ENCODE measurements at regions not wholly inside any gene's neighbourhood (a gene's known extent, or its start where the extent isn't known, plus 50 kb on each side); places are given as distances from the start of the nearest gene placed in this dataset.

DNA sequence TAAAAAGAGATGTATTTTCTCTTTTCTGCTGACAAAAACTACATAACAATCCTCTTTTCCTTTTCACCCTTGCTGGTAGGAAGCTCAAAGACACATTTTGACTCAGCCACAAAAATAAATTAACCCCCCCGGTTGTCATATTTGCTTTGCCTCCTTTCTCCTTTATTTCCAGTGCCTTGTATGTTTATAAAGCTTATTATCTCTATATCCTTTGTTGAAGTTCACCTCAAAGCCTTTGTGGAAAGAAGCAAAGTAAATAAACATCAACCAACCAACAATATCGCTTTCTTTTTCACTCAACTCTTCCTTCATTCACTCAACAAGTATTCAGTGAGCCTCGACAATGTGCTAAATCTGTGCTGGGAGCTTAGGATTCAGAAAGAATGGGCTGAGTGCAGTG is 276.5 kb upstream of the ID2 start:
- H3K4me2 ChIP-seq (ENCODE audit: low read length), result no peak overlapping the region
- no peaks in the 10 kb centered on the region for H3K4me1 ChIP-seq (ENCODE audit: control insufficient read depth, insufficient read depth, low read length)
- H3K9ac ChIP-seq (ENCODE audit: low read depth, low read length), result no peak overlapping the region
- H3K36me3 ChIP-seq (ENCODE audit: insufficient read depth, low read length), result no peaks in the 10 kb centered on the region
- no peaks in the 10 kb centered on the region for H3K27me3 ChIP-seq (ENCODE audit: control insufficient read depth, insufficient read depth, low read length)
- no peaks in the 10 kb centered on the region for H3K9me3 ChIP-seq (replicated peaks; ENCODE audit: low read length)
- H3K4me3 ChIP-seq (ENCODE audit: low read length), result no peak overlapping the region

DNA sequence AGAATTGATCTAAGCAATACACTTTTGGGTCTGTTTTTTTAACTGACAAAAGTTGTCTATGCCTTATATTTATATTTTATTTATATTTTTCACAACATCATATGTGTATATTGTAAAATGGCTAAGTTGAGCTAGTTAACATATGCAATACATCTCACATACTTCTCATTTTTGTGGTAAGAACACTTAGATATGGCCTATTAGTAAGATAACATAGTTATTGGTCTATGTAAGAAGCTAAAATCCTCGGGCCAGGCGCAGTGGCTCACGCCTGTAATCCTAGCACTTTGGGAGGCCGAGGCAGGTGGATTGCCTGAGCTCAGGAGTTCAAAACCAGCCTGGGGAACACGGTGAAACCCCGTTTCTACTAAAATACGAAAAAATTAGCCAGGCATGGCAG is 275.6 kb upstream of the ID2 start:
- H3K4me3 ChIP-seq (ENCODE audit: low read length), result no peak overlapping the region
- H3K36me3 ChIP-seq (ENCODE audit: insufficient read depth, low read length), result no peaks in the 10 kb centered on the region
- no peaks in the 10 kb centered on the region for H3K27me3 ChIP-seq (ENCODE audit: control insufficient read depth, insufficient read depth, low read length)
- no peaks in the 10 kb centered on the region for H3K4me1 ChIP-seq (ENCODE audit: control insufficient read depth, insufficient read depth, low read length)
- no peaks in the 10 kb centered on the region for H3K9me3 ChIP-seq (replicated peaks; ENCODE audit: low read length)
- H3K9ac ChIP-seq (ENCODE audit: low read depth, low read length), result no peak overlapping the region
- H3K4me2 ChIP-seq (ENCODE audit: low read length), result no peak overlapping the region

DNA sequence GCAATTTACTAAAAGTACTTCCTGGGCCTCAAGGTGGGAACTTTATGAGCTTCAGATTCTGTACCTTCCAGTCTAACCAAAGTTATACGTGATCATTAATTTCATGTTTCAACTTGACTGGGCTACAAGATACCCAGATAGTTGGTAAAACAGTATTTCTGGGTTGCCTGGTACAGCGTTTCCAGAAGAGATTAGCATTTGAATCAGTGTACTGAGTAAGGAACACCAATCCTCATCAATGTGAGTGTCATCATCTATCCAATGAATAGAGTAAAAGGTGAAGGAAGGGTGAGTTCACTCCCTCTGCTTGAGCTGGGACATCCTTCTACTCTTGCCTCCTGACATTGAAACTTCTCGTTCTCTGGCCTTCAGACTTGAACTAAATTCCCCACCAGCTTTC is 274.5 kb upstream of the ID2 start:
- no peak overlapping the region for H3K4me2 ChIP-seq (ENCODE audit: low read length)

DNA sequence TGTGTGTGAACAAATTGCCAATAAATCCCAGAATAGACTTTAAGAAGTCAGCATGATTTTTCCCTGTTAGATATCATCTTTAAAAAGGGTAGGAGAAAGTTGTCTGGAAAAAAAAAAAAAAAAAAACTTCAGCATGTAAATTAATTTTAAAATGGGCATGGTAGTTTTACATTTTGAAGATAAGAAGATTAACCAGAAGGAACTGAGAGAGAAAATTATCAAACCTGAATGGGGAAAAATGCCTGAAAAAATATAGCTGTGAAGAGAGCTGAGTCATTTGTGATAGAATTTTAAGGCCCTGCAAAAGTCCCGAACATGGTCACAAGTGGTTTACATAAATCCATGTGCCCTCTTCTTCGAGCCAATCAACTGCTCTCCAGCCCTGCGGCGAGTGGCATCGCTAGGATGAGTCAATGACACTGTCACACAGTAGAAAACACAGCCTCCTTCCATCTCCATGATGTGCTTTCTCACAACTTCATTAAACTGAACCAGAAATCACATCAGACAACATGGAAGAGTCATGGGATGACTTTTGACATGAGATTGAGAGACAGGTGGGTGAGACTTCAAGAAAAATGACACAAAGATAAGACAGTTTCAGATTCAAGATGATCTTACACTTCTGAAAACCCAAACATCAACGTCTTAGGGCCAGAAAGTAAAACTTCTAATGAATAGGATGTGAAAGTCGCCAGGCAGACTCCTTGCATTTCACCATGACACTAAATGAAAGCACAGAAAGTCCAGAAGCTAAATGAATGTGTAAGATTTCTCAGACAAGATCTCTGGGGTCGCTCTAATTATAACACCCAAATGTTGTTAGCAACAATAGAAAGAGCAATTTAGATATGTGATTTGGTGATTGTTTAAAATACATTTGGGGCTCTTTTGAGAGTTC is 273.0 kb upstream of the ID2 start:
- H3K9ac ChIP-seq (ENCODE audit: low read depth, low read length), result no peak overlapping the region
- no peak overlapping the region for H3K4me3 ChIP-seq (ENCODE audit: low read length)
- no peaks in the 10 kb centered on the region for H3K27me3 ChIP-seq (ENCODE audit: control insufficient read depth, insufficient read depth, low read length)
- no peak overlapping the region for H3K4me2 ChIP-seq (ENCODE audit: low read length)
- H3K9me3 ChIP-seq (replicated peaks; ENCODE audit: low read length), result no peaks in the 10 kb centered on the region
- no peaks in the 10 kb centered on the region for H3K36me3 ChIP-seq (ENCODE audit: insufficient read depth, low read length)
- no peaks in the 10 kb centered on the region for H3K4me1 ChIP-seq (ENCODE audit: control insufficient read depth, insufficient read depth, low read length)

More for the DNA sequence above, 274.5 kb upstream of the ID2 start:
- Histone ChIP-seq H3K4me1 (ENCODE audit: control insufficient read depth, insufficient read depth, low read length) (no peaks in the 10 kb centered on the region), H3K27me3 (ENCODE audit: control insufficient read depth, insufficient read depth, low read length) (no peaks in the 10 kb centered on the region), H3K36me3 (ENCODE audit: insufficient read depth, low read length) (no peaks in the 10 kb centered on the region), H3K9me3 (replicated peaks; ENCODE audit: low read length) (no peaks in the 10 kb centered on the region), H3K9ac (ENCODE audit: low read depth, low read length) (no peak overlapping the region), H3K4me3 (ENCODE audit: low read length) (no peak overlapping the region)

DNA sequence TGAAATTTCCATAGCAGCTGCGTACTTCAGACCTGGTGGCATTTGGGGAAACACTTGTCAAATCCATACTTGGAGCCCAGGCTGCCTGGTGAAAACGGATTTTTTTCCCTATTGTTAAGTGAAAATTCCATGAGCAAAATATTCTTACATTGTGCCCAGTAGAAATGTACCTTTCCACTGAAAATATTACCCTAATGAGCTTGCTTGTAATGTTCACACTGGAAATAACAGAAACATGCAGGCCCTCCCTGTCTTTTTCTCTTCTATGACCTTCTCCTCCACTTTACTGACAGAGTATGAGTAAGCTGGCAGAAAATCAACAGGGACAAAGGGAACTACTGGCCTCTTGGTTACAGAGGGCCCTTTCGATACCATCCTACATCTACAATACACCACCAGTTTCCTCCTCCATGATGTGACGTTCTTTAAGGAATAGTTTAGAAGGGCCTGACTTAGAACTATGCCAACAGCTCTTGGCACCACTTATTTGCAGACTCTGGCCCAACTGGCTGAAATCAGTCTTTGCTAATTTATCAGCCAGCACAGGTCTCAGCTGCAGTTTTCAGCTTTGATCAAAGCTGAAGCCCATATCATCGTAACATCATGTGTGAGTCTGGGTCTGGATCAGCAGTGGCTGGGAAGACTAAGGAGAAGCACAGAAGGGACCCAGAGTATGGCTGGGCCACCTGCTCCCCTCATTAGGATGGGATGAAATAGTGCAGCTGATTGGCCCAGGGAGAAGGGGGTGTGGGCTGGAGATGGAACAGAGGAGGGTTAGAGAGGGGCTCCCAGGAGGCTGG is 272.2 kb upstream of the ID2 start:
- H3K4me1 ChIP-seq (ENCODE audit: control insufficient read depth, insufficient read depth, low read length), result no peaks in the 10 kb centered on the region
- H3K9ac ChIP-seq (ENCODE audit: low read depth, low read length), result no peak overlapping the region
- no peaks in the 10 kb centered on the region for H3K9me3 ChIP-seq (replicated peaks; ENCODE audit: low read length)
- H3K36me3 ChIP-seq (ENCODE audit: insufficient read depth, low read length), result no peaks in the 10 kb centered on the region
- H3K4me3 ChIP-seq (ENCODE audit: low read length), result no peak overlapping the region
- H3K27me3 ChIP-seq (ENCODE audit: control insufficient read depth, insufficient read depth, low read length), result no peaks in the 10 kb centered on the region
- H3K4me2 ChIP-seq (ENCODE audit: low read length), result no peak overlapping the region

DNA sequence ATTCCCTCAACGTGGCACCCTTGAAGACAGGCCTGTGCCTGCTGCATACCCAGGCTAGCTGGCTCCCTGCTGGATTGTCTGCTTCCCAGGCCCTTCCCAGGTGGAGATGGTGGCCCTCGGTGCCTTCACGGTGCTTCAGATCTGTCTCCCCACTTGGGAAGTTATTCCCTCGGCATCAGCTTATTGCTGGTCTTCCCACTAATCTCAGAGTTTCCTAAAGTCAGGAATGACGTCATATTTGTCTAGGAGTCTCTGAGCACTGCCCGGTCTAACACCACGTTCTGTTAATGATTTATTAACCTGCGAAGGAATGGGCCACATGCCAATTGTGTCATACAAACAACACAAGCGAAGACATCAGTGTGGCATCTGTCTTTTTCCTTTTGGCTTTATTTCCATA is 269.8 kb upstream of the ID2 start:
- H3K9me3 ChIP-seq (replicated peaks; ENCODE audit: low read length), result no peaks in the 10 kb centered on the region
- H3K4me2 ChIP-seq (ENCODE audit: low read length), result no peak overlapping the region
- no peaks in the 10 kb centered on the region for H3K36me3 ChIP-seq (ENCODE audit: insufficient read depth, low read length)
- no peak overlapping the region for H3K4me3 ChIP-seq (ENCODE audit: low read length)
- no peaks in the 10 kb centered on the region for H3K27me3 ChIP-seq (ENCODE audit: control insufficient read depth, insufficient read depth, low read length)
- H3K9ac ChIP-seq (ENCODE audit: low read depth, low read length), result no peak overlapping the region
- no peaks in the 10 kb centered on the region for H3K4me1 ChIP-seq (ENCODE audit: control insufficient read depth, insufficient read depth, low read length)

DNA sequence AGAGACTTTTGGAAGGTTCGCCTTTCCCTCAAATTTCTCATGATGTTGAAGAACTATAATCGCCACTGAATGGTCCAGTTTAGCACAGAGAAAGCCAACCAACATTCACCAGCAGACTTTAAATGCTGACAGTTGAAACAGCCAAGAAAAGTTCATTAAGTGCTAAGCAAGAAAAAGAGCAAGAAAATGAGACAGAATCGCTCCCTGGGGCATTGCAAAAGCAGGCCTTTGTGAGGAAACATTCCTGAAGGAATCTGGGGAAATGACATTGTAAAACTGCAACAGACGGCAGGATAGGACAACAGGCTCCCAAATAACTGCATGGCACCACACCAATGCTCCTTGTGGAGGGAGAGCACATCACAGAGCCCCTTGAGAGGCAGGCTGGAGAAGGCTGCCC is 269.3 kb upstream of the ID2 start:
- no peak overlapping the region for H3K4me3 ChIP-seq (ENCODE audit: low read length)
- no peaks in the 10 kb centered on the region for H3K27me3 ChIP-seq (ENCODE audit: control insufficient read depth, insufficient read depth, low read length)
- no peak overlapping the region for H3K9ac ChIP-seq (ENCODE audit: low read depth, low read length)
- no peaks in the 10 kb centered on the region for H3K36me3 ChIP-seq (ENCODE audit: insufficient read depth, low read length)
- H3K9me3 ChIP-seq (replicated peaks; ENCODE audit: low read length), result no peaks in the 10 kb centered on the region
- H3K4me2 ChIP-seq (ENCODE audit: low read length), result no peak overlapping the region
- no peaks in the 10 kb centered on the region for H3K4me1 ChIP-seq (ENCODE audit: control insufficient read depth, insufficient read depth, low read length)

DNA sequence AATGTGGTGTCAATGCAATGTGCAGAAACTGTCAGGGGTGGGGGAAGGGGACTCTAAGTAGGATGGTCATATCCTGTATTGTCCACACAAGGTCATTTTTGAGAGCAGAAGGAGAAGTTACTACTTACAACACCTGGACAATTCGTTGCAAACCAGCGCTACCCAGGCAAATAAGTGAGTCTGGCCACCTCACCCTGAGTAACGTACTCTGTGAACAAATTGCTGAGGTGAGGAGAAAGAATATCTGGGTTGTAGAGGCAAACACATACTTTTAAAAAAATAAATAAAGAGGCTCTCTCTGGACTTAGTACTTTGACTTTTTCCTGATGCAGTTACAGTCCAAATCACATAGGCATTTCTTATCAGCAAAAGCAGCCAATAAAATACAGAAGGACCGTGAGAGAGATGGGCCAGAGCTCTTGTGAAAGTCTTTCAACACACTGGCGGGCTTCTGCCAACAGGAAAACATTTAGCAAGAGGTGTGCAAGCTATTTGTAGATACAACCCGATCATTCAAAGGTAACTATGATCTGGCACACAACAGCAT is 268.2 kb upstream of the ID2 start:
- no peaks in the 10 kb centered on the region for H3K9me3 ChIP-seq (replicated peaks; ENCODE audit: low read length)
- H3K4me1 ChIP-seq (ENCODE audit: control insufficient read depth, insufficient read depth, low read length), result no peaks in the 10 kb centered on the region
- H3K4me3 ChIP-seq (ENCODE audit: low read length), result no peak overlapping the region
- no peaks in the 10 kb centered on the region for H3K27me3 ChIP-seq (ENCODE audit: control insufficient read depth, insufficient read depth, low read length)
- no peak overlapping the region for H3K4me2 ChIP-seq (ENCODE audit: low read length)
- H3K36me3 ChIP-seq (ENCODE audit: insufficient read depth, low read length), result no peaks in the 10 kb centered on the region
- no peak overlapping the region for H3K9ac ChIP-seq (ENCODE audit: low read depth, low read length)

DNA sequence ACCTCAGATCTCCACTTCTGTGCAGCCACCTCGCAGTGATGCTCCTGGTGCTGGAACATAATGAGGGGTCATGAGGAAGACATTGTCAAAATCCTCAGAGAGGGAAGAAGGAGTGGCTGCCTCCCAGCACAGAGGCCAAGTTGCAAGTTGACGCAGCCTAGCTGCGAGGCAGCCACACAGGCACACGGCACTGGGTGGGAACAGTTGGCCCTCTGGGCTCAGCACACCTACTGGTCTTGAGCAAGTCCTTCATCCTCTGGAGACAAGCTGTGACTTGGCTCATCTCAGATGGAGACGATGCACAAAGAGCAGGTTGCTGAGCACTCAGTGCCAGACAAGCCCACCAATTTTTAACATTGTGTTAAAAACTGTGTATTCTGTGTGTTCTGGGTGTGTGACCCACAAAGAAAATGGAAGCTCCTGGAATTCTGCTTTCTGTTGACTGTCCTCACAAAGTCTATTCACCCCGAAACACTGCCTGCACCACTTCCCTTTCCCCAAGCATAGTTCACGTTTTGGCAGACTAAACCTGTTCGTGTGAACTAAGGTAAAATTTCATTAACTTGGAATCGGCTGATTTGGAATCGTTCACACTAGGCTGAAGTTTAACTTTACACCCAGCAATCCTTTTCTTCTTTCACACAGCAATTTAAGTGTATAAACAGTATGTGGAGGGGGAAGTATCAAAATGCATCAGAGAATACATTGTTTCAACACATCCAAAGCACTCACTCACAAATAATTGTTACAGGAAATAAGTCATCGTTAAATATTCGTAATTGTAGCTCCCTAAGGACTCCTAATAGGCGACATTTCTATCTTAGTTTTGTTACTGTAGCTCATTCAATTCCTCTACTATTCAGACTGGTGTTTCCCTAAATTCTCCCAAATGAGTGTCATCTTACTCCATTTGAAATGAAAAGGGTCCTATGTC is 266.6 kb upstream of the ID2 start:
- no peaks in the 10 kb centered on the region for H3K4me1 ChIP-seq (ENCODE audit: control insufficient read depth, insufficient read depth, low read length)
- no peaks in the 10 kb centered on the region for H3K9me3 ChIP-seq (replicated peaks; ENCODE audit: low read length)
- no peak overlapping the region for H3K4me3 ChIP-seq (ENCODE audit: low read length)
- no peak overlapping the region for H3K9ac ChIP-seq (ENCODE audit: low read depth, low read length)
- H3K36me3 ChIP-seq (ENCODE audit: insufficient read depth, low read length), result no peaks in the 10 kb centered on the region
- no peaks in the 10 kb centered on the region for H3K27me3 ChIP-seq (ENCODE audit: control insufficient read depth, insufficient read depth, low read length)
- H3K4me2 ChIP-seq (ENCODE audit: low read length), result no peak overlapping the region

DNA sequence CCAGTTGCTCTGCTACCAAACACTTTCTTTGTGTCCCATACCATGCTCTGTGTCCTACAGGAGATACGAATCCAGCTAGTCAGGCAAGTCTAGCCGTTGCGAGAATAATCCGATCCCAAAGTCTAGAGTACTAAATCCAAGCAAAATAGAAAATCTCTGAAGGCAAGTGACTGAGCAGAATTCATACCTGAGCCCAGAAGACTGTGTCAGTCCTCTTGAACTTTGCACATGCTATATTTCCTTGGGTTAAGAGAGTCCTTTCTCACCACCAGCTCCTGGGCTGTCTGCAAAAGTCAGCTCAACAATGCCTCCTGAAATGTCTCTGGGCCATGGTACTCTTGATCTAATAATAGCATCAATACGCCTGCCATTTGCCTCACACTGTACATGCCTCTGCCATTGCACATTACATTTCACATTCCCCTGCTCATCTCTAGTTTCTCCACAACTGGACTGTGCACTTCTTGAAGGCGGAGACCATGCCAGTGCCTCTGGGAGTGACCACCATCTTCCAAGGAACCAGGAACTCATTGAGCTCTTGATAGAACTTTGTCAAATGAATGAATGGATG is 265.8 kb upstream of the ID2 start:
- Histone ChIP-seq H3K9ac (ENCODE audit: low read depth, low read length) (no peak overlapping the region), H3K36me3 (ENCODE audit: insufficient read depth, low read length) (no peaks in the 10 kb centered on the region), H3K27me3 (ENCODE audit: control insufficient read depth, insufficient read depth, low read length) (no peaks in the 10 kb centered on the region), H3K9me3 (replicated peaks; ENCODE audit: low read length) (no peaks in the 10 kb centered on the region), H3K4me1 (ENCODE audit: control insufficient read depth, insufficient read depth, low read length) (no peaks in the 10 kb centered on the region), H3K4me2 (ENCODE audit: low read length) (no peak overlapping the region), H3K4me3 (ENCODE audit: low read length) (no peak overlapping the region)

Measured in skeletal muscle satellite cell (primary cell).